ENCODE measurements at regions not wholly inside any gene's neighbourhood (a gene's known extent, or its start where the extent isn't known, plus 50 kb on each side); places are given as distances from the start of the nearest gene placed in this dataset.

GRCh38 chrX:122188751-122189150 lies 995.3 kb upstream of the GRIA3 start:
- no peak for TF ChIP-seq CTCF (IDR thresholded peaks at IDR 0.05; ENCODE audit: low read depth, low read length)
- no peak for TF ChIP-seq POLR2A (IDR thresholded peaks at IDR 0.05; ENCODE audit: extremely low read depth, insufficient read length)
- no peak for TF ChIP-seq MYC (IDR thresholded peaks at IDR 0.05; ENCODE audit: low read depth, low read length)
- no peak for TF ChIP-seq MAX (IDR thresholded peaks at IDR 0.05; ENCODE audit: low read depth, low read length)

Measured in NB4 (cell line).